SKM-1 treated with dmso at 0.1 percent for 144 hours (cell line): ENCODE measurements at regions not wholly inside any gene's neighbourhood (a gene's known extent, or its start where the extent isn't known, plus 50 kb on each side); places are given as distances from the start of the nearest gene placed in this dataset.
"Not testable (repeated sequence)": the region's sequence is repeated elsewhere in the genome, so short reads cannot be mapped to it uniquely, and the experiment has no call there.

Source experiments
- DNase-seq: peaks from one replicate; lab custom pipeline; 2025; ENCODE audit not compliant: unreplicated experiment; lab: John Stamatoyannopoulos, UW

DNA sequence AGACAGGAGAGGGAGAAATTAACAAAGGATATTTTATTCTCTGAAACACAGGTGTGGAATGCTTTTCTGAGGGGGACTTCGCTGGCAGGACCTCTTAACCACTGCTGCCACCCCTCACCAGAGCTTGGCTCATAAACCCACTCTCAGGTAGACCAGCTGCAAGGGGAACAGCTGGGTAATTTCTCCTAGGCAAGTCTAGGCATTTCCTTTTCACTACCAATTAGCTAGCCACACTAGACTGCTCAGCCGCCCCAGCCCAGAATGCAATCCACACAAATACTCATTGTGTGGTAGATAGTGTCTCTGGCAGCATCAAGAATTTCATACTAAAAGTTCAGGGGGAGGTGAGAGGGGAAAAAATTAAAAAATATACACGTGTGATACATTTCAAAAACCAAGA is 267.6 kb upstream of the ID4 start:
- DNase-seq, result no peak

- DNase-seq, result no peak
Observed at GRCh38 chr6:19571176-19571575, 266.0 kb upstream of the ID4 start.

GRCh38 chr6:19578481-19578880 is 258.7 kb upstream of the ID4 start:
- DNase-seq, result no peak

GRCh38 chr6:19584207-19584606 is 253.0 kb upstream of the ID4 start:
- not testable (repeated sequence) for DNase-seq

DNA sequence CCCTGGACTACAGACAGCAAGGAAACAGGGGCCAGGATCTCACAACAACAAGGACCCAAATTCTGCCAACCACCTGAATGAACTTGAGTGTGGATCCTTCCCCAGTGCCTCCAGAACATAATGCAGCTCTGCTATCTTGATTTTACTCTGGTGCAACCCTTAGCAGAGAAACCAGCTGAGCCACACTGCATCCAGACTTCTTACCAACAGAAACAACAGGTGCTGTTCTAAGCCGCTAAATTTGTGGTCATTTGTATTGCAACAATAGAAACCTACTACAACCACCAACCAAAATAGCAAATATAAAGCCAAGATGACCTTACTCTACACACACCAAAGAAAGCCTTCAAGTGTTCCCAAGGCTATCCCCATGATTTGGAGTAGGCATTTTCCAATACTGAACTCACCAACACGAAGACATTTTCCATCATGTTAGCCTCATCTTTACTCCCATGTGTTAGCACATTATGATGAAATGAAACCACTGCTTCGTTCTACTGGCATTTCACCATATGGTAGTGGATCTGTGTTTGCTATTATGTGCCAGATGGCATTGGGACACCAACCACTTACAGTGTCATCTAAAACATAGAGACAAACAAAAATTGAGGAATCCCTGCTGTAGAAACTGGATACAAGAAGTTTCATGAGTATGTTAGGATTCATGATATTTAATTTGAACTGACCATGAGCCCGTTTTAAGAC is 249.8 kb upstream of the ID4 start:
- no peak for DNase-seq

DNA sequence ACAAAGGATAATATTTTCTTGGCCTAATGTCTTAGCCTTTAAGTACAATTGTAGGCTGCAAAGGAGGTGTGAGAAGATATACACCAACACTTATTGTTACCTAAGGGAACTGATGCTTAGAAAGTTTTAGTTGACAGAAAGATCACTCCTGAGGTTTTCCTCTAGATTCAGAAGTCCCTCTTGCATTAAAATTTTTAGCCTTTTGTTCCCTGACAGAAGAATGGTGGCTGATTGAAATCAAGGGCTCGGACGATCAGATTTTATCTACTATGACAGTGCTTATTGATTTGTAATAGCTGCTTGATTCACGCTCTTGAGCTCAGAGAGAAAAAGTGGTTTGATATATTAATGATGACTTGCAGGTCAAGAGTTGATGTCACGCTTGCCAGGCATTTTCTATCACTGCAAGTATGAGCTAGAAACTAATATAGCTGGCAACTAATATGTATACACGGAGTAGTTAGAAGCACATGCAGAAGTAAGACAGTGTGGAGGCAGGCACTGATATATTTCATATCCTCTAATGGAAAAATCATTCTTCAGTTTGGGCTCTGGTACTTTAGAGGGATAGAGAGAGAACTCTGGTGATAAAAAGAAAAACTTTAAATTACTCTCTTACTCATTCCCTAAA is 246.6 kb upstream of the ID4 start:
- DNase-seq, result no peak

- DNase-seq, result no peak
Observed at GRCh38 chr6:19597809-19598320, 239.3 kb upstream of the ID4 start.

- no peak for DNase-seq
Observed at GRCh38 chr6:19599796-19600464, 237.2 kb upstream of the ID4 start.

DNA sequence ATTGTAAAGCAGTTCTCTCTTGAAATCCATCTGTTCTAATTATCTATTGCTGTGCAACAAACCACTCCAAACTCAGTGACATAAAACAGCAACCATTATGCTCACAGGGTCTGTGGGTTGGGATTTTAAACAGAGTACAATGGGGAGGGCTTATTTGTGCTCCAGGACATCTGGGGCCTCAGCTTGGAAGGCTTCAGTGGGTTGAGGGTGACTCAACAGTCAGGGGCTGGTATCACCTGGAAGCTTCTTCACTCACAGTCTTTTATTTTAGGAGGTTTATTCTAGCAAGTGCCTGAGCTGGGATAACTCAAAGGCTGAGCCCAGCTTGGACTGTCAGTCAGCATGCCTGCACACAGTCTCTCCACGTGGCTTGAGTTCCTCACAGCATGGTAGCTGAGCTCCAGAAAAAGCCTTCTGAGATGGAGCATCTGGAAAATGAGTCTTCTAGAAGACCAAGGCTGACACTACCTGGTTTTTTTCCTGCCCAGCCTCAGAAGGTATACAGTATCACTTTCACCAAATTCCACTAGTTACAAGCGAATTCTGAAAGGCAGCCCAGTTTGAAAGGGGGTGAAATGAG is 234.6 kb upstream of the ID4 start:
- no peak for DNase-seq

DNA sequence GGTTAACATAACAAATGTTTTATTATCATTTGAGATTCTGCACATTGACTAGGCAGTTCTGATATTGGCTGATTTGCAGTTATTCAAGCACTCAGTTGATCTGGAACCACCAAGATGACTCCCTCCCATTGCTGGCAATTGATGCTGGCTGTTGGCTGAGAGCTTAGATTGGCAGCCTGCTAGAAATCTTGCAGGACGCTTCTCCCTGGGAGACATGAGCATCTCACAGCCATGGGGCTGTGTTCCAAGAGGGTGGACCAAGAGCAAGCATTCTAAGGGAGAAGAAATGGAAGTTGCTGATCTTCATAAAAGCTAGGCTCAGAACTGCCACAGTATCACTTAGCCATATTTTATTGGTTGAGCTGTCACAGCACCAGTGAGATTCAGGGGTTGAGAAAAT is 233.4 kb upstream of the ID4 start:
- DNase-seq, result no peak

GRCh38 chr6:19605624-19606023 is 231.5 kb upstream of the ID4 start:
- no peak for DNase-seq

GRCh38 chr6:19608546-19608945 is 228.6 kb upstream of the ID4 start:
- no peak for DNase-seq

DNA sequence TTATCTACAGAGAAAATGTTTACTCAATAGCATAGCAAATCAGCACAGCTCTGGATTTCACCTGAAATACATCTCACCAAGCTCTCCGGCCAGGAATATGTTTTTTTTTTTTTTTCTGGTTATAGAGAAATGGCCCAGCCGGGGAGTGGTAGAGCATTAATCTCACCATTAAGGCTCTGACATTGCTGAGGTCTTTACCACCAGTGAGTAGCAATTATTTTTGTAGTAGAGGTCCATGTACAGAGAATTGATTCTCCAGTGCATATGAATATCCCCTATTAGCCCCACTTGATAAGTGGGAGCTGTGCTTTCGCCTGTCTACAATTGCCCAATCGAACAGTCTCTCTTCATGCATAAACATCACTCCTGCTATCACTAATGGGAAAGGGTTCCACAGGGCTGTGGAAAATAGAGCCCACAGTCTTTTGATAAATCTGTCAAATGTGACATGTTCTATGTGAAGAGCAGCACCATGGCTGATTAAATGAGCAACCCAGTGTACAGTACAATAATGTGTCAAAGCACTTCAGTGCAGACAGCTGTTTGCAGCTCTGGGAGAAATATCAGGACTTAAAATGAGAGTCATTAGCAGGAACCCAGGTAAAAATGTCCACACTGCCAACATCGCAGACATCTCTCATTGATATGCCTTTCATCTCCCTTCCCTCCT is 227.1 kb upstream of the ID4 start:
- no peak for DNase-seq

DNA sequence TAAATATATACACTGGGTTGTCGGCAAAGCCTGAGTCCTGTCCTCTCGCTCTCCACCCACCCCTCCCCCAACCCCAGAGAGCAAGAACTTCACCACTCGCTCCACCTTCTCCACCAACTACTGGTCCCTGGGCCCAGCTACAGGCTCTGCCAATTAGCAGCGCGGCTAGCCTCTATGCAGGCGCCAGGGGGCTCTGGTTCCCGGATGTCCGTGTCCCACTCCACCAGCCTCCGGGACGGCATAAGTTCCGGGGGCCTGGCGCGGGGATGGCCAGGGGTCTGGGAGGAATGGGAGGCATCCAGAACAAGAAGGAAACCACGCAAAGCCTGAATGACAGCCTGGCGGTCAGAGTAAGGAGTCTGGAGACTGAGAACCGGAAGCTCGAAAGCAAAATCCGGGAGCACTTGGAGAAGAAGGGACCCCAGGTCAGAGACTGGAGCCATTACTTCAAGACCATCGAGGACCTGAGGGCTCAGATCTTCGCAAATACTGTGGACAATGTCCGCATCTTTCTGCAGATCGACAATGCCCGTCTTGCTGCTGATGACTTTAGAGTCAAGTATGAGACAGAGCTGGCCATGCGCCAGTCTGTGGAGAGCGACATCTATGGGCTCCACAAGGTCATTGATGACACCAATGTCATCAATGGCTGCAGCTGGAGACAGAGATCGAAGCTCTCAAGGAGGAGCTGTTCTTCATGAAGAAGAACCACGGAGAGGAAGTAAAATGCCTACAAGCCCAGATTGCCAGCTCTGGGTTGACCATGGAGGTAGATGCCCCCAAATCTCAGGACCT is 224.3 kb upstream of the ID4 start:
- DNase-seq, result not testable (repeated sequence)

- no peak for DNase-seq
Observed at GRCh38 chr6:19613678-19614077, 223.5 kb upstream of the ID4 start.

GRCh38 chr6:19616022-19616421 is 221.1 kb upstream of the ID4 start:
- DNase-seq, result no peak

DNA sequence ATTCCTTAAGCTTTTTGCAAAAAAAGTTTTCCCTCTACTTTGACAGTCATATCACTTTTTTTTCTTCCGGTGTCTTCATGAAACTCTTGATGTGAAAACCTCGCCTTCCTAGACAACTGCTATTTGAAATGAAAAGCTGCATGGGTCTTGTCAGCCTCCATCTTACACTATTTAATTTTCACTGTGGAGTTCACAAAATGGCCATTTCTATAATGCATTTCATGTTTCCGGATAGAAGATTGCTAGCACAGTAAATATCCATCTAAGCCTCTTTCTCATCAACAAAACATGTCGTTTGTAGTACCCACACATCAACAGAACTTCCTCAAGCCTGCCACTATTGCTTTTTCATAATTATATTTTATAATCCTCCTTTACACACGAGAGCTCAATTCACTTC is 204.9 kb upstream of the ID4 start:
- no peak for DNase-seq

- no peak for DNase-seq
Observed at GRCh38 chr6:19632786-19633185, 204.4 kb upstream of the ID4 start.

DNA sequence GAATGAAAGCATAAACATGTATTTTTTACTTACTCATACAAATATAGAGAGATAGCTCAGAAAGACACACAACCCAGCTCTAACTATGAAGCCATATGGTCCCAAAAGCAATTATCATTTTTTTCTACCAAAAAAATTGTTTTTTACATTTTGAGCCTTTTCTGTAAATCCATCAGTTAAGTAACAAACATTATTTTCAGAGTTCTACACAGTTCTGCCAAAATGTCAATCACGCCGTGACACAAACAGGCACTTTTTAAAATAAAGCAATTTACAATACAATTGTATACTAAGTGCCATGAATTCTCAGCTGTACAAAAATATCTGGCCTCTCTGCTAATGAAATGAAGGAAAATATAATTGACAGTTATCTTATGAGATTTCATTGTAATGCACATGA is 201.4 kb upstream of the ID4 start:
- DNase-seq, result no peak

GRCh38 chr6:19637010-19637409 is 200.2 kb upstream of the ID4 start:
- no peak for DNase-seq

DNA sequence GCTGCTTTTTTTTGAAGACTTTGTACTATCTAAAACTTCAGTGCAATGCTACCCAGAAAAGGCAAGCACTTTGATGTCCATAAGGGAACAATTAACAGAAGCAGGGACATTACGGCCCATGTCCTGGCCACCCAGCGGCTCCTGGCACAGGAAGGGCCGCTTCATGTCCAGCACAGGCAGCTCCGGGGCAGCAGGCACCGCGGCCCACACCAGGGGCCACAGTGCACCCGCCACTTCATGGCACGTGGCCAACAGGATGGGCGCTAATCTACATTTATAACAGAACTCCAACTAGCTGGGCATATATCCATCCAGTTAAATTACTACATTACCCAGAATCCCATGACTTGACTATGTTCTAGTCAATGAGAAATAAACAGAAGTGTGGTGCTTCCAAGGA is 198.2 kb upstream of the ID4 start:
- DNase-seq, result no peak
